HPDE6-E6E7 (cell line): ENCODE measurements at regions not wholly inside any gene's neighbourhood (a gene's known extent, or its start where the extent isn't known, plus 50 kb on each side); places are given as distances from the start of the nearest gene placed in this dataset.

Experiments
- DNase-seq: peaks from one replicate; pipeline ENCODE4 v3.0.0; 2011; ENCODE audit warnings: missing footprints; ENCODE audit errors: extremely low spot score

DNA sequence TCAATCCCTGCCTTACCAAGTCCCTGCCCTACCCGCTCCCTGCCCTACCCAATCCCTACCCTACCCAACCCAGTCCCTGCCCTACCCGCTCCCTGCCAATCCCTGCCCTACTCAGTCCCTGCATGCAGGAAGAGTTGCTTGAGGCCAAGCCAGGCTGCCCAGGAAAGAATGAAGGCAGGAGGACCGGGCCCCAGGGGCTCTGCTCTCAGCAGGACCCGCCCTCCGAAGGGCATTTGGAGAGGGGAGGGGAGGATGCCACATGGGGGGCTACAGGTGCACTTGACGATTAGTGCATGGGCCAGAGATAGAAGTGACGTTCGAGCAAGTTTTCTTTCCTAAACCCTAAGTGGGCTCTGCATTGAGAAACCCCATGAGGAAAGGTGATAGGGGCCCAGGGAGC, 581.2 kb downstream of the TBC1D22A start:
- no peak for DNase-seq

- DNase-seq = no peak
These were observed 580.0 kb downstream of the TBC1D22A start for GRCh38 chr22:47342446-47342845.

GRCh38 chr22:47341464-47341863, 579.0 kb downstream of the TBC1D22A start:
- DNase-seq = no peak

GRCh38 chr22:47340851-47341436, 578.5 kb downstream of the TBC1D22A start:
- no peak for DNase-seq

DNA sequence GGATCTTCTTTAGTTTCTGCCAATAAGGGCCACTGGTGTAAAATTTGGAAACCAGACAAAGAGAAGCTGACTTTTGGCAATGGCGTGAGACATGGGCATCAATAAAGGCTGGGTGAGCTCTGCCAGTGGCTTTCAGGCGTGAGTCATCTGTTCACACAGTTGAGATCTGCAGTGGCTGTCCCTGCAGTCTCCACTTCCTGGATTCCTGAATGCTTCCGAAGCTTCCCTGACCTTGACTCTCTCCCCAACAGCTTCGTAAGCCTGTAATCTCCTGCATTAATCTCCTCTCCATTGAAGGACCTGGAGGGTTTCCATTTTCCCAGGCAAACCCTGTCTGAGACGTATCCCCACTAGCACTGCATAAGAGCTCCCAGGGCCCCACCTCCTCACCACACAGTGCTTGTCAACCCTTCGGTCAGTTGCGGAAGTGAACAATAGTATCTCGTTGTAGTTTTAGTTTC, 574.7 kb downstream of the TBC1D22A start:
- DNase-seq = no peak

DNA sequence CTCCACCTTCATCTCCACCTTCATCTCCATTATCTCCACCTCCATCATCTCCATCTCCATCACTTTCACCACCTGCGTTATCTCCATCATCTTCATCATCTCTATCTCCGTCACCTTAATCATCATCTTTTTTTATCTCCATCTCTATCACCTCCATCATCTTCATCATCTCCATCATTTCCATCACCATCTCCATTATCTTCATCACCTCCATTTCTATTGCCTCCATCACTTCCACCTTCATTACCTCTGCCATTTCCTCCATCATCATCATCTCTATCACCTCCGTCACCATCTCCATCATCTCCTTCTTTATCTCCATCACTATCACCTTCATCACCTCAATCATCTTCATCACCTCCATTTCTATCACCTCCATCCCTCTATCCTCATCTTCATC, 573.5 kb downstream of the TBC1D22A start:
- no peak for DNase-seq

GRCh38 chr22:47335460-47335859, 573.0 kb downstream of the TBC1D22A start:
- DNase-seq = no peak

GRCh38 chr22:47334601-47335000, 572.2 kb downstream of the TBC1D22A start:
- no peak for DNase-seq

DNA sequence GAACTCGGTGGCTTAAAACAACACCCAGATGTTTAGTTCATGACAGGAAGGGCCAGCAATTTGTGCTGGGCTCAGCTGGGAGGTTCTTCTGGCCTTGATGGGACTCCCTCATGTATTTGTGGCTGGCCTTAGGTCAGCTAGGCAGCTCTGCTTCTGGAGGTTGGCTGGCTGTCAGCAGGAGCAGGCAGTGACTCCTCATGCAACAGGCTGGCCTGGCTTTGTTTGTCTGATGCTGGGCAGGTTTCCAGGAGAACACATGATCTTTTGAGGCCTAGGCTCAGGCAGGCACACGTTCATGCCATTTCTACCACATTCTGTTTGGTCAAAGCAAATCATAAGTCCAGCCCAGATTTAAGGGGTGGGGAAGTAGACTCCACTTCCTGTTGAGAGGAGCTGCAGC, 571.2 kb downstream of the TBC1D22A start:
- DNase-seq = no peak

- DNase-seq = no peak
These were observed 570.0 kb downstream of the TBC1D22A start for GRCh38 chr22:47332246-47332980.

- DNase-seq = no peak
These were observed 569.3 kb downstream of the TBC1D22A start for GRCh38 chr22:47331750-47332149.

DNA sequence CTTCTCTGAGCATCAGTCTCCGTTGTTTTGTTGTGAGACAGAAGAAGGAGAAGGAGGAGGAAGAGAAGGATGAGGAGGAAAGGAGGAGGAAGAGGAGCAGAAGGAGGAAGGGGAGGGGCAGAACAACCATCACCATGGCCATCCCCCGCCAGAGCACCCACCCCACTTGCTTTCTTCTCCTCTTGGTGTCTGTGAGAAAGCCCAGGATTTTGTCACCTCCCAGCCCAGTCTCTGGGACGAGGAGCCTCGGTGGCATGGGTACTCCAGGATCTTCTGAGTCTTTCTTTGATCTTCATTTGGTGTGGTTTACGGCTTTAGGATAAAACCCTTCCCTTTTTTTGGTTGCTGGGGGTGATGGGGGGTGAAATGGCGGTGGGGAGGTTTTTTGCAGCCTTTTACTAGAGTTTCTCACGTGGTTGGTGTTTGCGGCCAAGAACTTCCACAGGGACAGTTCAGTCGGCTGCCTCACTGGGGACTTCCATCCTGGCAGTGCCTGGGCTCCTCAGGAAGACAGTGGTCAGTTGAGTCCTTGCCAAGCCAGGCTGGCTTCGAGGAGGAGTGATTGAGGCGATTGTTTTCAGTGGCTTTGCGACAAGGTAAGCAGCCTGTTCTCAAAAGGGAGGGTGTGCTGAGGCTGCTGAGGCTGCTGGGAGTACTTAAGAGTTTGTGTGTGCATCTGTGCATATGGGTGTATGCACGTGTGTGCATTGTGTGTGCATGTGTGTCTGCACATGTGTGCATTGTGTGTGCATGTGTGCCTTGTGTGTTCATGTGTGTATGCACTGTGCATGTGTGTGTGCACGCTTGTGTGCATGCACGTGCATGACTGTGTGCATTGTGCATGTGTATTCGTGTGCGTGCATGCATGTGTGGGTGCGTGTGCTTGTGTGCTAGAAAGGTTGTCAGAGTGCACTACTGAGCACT, 567.5 kb downstream of the TBC1D22A start:
- DNase-seq = no peak

- no peak for DNase-seq
These were observed 566.2 kb downstream of the TBC1D22A start for GRCh38 chr22:47328550-47329243.

GRCh38 chr22:47327241-47327640, 564.8 kb downstream of the TBC1D22A start:
- DNase-seq = no peak

DNA sequence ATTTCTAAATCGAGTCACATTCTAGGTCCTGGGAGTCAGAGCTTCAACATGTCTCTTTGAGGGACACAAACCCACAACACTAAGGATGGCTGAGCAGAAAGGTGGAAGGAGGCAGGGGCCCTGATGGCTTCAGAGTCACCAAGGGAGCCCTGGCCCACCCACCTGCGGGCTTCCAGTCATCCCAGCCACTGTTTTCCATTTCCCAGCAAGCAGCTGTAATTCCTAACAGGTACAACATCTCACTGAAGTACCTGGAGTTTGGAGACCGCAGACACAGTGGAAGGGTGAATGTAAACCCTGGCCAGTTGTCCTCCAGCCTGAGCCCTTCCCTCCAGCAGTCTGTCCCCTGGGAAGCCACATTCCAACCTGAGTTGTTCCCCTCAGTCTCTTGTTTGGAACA, 562.8 kb downstream of the TBC1D22A start:
- no peak for DNase-seq

- no peak for DNase-seq
These were observed 562.1 kb downstream of the TBC1D22A start for GRCh38 chr22:47324435-47324990.

- no peak for DNase-seq
These were observed 561.1 kb downstream of the TBC1D22A start for GRCh38 chr22:47323518-47323917.

DNA sequence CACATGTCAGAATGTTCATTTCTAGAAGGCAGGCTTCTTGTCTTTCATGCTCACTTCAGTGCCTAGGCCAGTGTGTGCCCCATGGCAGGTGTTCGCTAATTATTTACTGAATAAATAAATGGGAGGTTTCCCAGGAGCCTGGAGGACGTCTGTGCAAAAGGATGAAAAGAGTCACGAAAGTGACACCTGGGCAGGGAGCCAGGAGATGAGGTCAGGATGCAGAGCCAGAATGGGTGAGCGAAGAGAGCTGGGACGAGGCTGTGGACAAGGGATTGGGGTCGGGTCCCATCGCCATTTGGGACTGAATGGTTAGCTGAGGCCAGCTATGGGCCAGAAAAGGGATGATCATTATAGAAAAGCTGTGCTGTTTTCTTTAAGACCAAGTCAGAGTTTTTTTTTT, 560.4 kb downstream of the TBC1D22A start:
- DNase-seq = no peak

- no peak for DNase-seq
These were observed 558.1 kb downstream of the TBC1D22A start for GRCh38 chr22:47320560-47320959.

GRCh38 chr22:47318041-47318737, 555.7 kb downstream of the TBC1D22A start:
- DNase-seq = no peak

GRCh38 chr22:47315862-47316419, 553.5 kb downstream of the TBC1D22A start:
- DNase-seq = no peak
